Gastroesophageal sphincter (tissue), 3 donors: ENCODE measurements at regions not wholly inside any gene's neighbourhood (a gene's known extent, or its start where the extent isn't known, plus 50 kb on each side); places are given as distances from the start of the nearest gene placed in this dataset.

Experiments used
- EP300 ChIP-seq: sonication (generic); formaldehyde crosslinking; IDR thresholded peaks from one replicate; pipeline ENCODE4 v1.6.1; 2017; ENCODE audit warnings: antibody characterized with exemption, mild to moderate bottlenecking
- POLR2A ChIP-seq, 2 donors: fragments of 450-650 bp; IDR thresholded peaks; one replicate each; pipeline ENCODE4 v1.6.1; 2017; ENCODE audit warnings: antibody characterized with exemption in 2 of 2, mild to moderate bottlenecking in 2 of 2, moderate library complexity in 1 of 2
- POLR2AphosphoS5 ChIP-seq: sonication (generic); formaldehyde crosslinking; IDR thresholded peaks from one replicate; pipeline ENCODE4 v1.6.1; 2017; ENCODE audit warnings: antibody characterized with exemption
- TF ChIP-seq, protein P1 (sequence below), 4 experiments: fragments of 200-600 bp in 2 of 4; fragments of 450-650 bp in 2 of 4; sonication (generic) in 1 of 4; IDR thresholded peaks; one replicate each; pipeline ENCODE4 v1.5.1; 2017 to 2019; ENCODE audit warnings: antibody characterized with exemption in 4 of 4, mild to moderate bottlenecking in 2 of 4, moderate library complexity in 2 of 4

DNA sequence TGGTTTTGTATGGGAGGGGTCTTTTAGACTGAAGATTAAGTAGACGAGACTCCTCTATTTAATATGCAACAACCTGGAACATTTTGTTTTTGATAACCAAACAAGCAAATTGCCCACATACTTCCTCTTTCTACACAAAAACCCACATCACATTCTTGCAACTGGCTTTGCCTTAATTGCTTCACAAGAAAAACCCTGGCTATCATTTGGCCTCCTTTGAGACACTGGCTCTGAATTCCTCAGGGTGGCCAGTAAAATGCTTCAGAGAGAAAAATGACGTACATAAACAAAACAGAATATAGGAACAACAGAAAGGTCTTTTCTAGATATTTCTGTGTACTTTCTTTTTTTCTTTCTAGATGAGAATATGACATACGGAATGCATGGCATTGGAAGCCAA lies 103.0 kb downstream of the TRIB2 start:
- TF ChIP-seq, protein P1, sequence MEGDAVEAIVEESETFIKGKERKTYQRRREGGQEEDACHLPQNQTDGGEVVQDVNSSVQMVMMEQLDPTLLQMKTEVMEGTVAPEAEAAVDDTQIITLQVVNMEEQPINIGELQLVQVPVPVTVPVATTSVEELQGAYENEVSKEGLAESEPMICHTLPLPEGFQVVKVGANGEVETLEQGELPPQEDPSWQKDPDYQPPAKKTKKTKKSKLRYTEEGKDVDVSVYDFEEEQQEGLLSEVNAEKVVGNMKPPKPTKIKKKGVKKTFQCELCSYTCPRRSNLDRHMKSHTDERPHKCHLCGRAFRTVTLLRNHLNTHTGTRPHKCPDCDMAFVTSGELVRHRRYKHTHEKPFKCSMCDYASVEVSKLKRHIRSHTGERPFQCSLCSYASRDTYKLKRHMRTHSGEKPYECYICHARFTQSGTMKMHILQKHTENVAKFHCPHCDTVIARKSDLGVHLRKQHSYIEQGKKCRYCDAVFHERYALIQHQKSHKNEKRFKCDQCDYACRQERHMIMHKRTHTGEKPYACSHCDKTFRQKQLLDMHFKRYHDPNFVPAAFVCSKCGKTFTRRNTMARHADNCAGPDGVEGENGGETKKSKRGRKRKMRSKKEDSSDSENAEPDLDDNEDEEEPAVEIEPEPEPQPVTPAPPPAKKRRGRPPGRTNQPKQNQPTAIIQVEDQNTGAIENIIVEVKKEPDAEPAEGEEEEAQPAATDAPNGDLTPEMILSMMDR (IDR thresholded peaks at IDR 0.05) = no peak
- TF ChIP-seq POLR2AphosphoS5 (no peak), EP300 (no peak), POLR2A (IDR thresholded peaks at IDR 0.05) (no peak)
